ENCODE measurements at regions not wholly inside any gene's neighbourhood (a gene's known extent, or its start where the extent isn't known, plus 50 kb on each side); places are given as distances from the start of the nearest gene placed in this dataset.
"Not testable (repeated sequence)": the region's sequence is repeated elsewhere in the genome, so short reads cannot be mapped to it uniquely, and the experiment has no call there.

DNA sequence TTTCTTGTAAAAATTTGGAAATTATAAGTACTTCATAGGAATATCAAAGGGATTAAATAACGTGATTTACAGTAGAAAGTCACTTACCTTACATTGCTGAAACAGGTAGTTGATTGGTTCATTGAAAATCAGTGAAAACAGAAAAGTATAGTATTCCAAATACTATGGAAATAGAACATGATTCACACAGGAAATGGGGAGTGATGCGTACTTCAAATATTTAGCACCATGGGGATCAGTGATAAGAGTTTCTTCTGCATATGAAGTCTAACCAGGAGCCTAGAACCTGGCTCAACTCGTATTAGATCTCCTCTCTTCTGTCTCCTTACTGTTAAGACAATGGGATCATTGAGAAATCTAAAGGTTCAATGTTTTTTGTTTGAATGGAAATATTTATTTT lies 133.3 kb downstream of the FAM174A start:
- no peaks in the 10 kb centered on the region for H3K36me3 ChIP-seq
- intact Hi-C loops (cut with micrococcal nuclease): no loop called here
- H3K27ac ChIP-seq (replicated peaks): no peak overlapping the region
- no peak overlapping the region for H3K4me3 ChIP-seq
- TF ChIP-seq, protein P1, sequence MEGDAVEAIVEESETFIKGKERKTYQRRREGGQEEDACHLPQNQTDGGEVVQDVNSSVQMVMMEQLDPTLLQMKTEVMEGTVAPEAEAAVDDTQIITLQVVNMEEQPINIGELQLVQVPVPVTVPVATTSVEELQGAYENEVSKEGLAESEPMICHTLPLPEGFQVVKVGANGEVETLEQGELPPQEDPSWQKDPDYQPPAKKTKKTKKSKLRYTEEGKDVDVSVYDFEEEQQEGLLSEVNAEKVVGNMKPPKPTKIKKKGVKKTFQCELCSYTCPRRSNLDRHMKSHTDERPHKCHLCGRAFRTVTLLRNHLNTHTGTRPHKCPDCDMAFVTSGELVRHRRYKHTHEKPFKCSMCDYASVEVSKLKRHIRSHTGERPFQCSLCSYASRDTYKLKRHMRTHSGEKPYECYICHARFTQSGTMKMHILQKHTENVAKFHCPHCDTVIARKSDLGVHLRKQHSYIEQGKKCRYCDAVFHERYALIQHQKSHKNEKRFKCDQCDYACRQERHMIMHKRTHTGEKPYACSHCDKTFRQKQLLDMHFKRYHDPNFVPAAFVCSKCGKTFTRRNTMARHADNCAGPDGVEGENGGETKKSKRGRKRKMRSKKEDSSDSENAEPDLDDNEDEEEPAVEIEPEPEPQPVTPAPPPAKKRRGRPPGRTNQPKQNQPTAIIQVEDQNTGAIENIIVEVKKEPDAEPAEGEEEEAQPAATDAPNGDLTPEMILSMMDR (IDR thresholded peaks at IDR 0.05; ENCODE audit: borderline replicate concordance): no peak
- no peaks in the 10 kb centered on the region for H3K27me3 ChIP-seq (ENCODE audit: low read depth)
- H3K4me1 ChIP-seq: no peaks in the 10 kb centered on the region
- no peaks in the 10 kb centered on the region for H3K9me3 ChIP-seq (replicated peaks)
- no peak for DNase-seq

DNA sequence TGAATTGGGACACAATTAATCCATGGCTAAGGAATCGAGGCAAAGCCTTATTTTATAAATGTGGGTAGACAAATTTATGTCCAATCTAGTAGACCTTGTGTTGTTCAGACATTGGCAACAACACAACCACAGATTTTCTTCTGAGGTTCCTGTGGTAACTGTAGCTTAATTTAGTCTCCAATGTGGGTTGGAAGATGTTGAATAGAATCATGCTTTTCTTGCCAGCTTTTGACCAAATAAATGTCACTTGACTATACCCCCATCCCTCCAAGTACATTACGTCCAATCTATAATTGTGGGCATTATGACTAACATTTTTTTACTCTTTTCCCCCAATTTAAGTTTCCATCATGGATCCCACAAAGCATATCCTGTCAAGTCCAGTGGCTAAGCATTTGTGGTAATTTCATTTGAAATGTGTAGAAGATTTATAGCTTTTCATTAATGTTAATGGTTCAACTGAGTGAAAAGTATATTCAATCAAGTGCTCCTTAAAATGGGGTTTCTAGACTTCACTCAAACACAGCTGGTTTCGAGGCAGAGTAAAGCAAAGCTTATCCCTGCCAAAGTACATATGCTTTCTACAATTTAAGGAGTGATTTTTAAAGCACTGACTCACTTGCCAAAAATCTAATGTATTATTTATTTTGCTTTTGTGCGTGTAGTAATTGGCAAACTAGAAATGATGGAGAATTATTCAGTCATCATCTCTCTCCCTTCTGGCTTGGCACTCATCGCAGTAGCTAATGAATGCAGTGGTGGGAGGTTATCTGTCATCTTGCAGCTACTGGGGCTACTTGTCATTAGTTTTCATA lies 141.8 kb downstream of the FAM174A start:
- no peaks in the 10 kb centered on the region for H3K27me3 ChIP-seq (ENCODE audit: low read depth)
- intact Hi-C loops (cut with micrococcal nuclease): no loop called here
- H3K27ac ChIP-seq (replicated peaks): no peak overlapping the region
- TF ChIP-seq, protein P1 (IDR thresholded peaks at IDR 0.05; ENCODE audit: borderline replicate concordance): no peak
- H3K36me3 ChIP-seq: no peaks in the 10 kb centered on the region
- peaks cover 35% of the 10 kb centered on the region for H3K9me3 ChIP-seq (replicated peaks)
- DNase-seq: no peak
- no peaks in the 10 kb centered on the region for H3K4me1 ChIP-seq
- H3K4me3 ChIP-seq: no peak overlapping the region

DNA sequence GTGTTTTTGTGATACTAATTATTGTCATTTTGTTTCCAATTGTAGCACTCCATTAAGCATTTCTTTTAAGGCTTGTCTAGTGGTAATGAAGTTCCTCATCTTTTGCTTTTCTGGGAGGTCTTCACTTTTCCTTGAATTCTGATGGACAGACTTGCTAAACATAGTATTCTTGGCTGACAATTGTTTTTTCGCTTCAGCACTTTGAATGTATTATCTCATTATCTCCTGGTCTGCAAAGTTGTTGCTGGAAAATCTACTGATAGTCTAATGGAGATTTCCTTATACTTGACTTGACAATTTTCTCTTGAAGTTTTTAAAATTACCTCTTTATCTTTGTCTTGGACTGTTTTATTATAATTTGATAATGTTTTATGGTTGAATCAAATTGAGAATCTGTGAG lies 147.5 kb downstream of the FAM174A start:
- TF ChIP-seq, protein P1 (IDR thresholded peaks at IDR 0.05; ENCODE audit: borderline replicate concordance): no peak
- H3K27me3 ChIP-seq (ENCODE audit: low read depth): no peaks in the 10 kb centered on the region
- H3K4me3 ChIP-seq: no peak overlapping the region
- intact Hi-C loops (cut with micrococcal nuclease): no loop called here
- no peaks in the 10 kb centered on the region for H3K36me3 ChIP-seq
- H3K9me3 ChIP-seq (replicated peaks): peaks cover 64% of the 10 kb centered on the region
- no peak overlapping the region for H3K27ac ChIP-seq (replicated peaks)
- DNase-seq: no peak
- H3K4me1 ChIP-seq: no peaks in the 10 kb centered on the region

DNA sequence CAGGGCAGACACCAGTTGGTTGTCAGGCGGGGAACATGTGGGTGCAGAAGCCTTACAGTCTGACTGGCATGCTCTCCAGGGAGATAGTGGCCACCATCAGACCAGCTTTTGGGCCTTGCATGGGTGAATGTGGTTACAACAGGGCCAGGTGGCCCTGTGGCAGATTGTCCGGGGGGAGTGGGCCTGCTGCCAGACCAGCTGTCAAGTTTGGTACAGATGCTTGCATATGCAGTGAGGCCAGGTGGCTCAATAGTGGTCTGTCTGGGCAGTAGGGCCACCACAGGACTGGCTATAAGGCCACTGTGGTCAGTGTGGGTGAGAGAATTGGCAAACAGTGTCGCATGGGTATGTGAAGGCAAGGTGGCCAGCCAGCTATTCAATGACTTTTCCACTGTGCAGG lies 148.7 kb downstream of the FAM174A start:
- Histone ChIP-seq H3K9me3 (replicated peaks) (peaks cover 60% of the 10 kb centered on the region), H3K27me3 (ENCODE audit: low read depth) (no peaks in the 10 kb centered on the region), H3K27ac (replicated peaks) (no peak overlapping the region), H3K4me1 (no peaks in the 10 kb centered on the region), H3K4me3 (no peak overlapping the region), H3K36me3 (no peaks in the 10 kb centered on the region)
- TF ChIP-seq, protein P1 (IDR thresholded peaks at IDR 0.05; ENCODE audit: borderline replicate concordance): no peak
- no peak for DNase-seq
- intact Hi-C loops (cut with micrococcal nuclease): no loop called here

DNA sequence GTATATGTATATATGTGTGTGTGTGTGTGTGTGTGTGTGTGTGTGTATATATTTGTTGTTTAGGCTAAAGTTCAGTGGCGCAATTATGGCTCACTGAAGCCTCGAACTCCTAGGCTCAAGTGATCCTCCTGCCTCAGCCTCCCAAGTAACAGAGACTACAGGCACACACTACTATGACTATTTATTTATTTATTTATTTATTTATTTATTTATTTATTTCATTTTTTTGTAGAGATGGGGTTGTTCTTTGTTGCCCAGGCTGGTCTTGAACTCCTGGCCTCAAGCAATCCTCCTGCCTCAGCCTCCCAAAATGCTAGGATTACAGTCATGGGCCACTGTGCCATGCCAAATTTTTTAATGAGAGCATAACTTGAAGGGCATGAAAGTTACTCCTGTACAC lies 149.9 kb downstream of the FAM174A start:
- H3K4me1 ChIP-seq; H3K27me3 ChIP-seq (ENCODE audit: low read depth); H3K4me3 ChIP-seq; intact Hi-C loops (cut with micrococcal nuclease); H3K36me3 ChIP-seq; DNase-seq; H3K27ac ChIP-seq (replicated peaks): not testable (repeated sequence)
- H3K9me3 ChIP-seq (replicated peaks): peaks cover 47% of the 10 kb centered on the region

DNA sequence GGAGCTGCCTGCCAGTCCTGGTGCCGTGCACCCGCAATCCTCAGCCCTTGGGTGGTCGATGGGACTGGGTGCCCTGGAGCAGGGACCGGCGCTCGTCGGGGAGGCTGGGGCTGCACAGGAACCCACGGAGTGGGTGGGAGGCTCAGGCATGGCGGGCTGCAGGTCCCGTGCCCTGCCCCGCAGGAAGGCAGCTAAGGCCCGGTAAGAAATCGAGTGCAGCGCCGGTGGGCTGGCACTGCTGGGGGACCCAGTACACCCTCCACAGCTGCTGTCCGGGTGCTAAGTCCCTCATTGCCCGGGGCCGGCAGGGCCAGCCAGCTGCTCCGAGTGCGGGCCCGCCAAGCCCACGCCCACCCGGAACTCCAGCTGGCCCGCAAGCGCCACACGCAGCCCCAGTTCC lies 153.7 kb downstream of the FAM174A start:
- intact Hi-C loops (cut with micrococcal nuclease); H3K27me3 ChIP-seq (ENCODE audit: low read depth); H3K4me1 ChIP-seq; H3K4me3 ChIP-seq; DNase-seq; H3K36me3 ChIP-seq; H3K27ac ChIP-seq (replicated peaks): not testable (repeated sequence)
- peaks cover 11% of the 10 kb centered on the region for H3K9me3 ChIP-seq (replicated peaks)
